GM21528 (cell line): ENCODE measurements at regions not wholly inside any gene's neighbourhood (a gene's known extent, or its start where the extent isn't known, plus 50 kb on each side); places are given as distances from the start of the nearest gene placed in this dataset.

Experiments
- ATAC-seq: cut with Tn5 transposase; IDR thresholded peaks from one replicate; pipeline ENCODE4 v1.9.1; 2021; ENCODE audit warnings: mild to moderate bottlenecking, moderate library complexity; ENCODE audit not compliant: unreplicated experiment, low FRiP score

DNA sequence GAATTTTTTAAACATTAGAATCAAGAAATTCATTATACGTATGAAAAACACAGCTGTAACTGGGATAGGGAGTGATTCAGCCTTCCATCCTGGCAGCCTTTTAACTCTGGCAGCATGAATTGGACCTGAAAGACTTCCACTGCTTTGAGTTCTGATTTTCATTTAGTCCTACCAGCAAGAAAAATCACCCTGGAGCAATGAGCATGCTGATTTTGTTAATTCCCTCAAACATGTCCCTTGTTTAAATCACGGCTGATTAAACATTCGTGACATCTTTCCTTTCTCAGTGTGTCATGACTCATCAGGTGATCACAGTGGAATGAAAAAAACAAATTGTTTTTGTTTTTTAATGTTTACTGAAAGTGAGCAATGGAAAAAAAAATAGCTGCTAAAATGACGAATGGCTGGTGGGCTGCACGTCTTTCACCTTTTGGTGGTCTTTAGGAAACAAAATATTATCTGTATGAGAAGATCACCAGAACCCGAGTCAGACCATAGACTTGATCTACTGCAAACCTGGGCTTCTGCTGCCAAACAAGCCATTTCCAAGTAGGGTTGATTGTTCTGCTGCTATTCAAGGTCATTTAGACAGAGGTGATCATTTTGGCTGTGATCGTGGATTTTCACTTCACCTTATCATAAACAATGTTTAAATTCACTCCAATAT, 67.0 kb upstream of the CAND1 start:
- ATAC-seq = peak; percentile 29

DNA sequence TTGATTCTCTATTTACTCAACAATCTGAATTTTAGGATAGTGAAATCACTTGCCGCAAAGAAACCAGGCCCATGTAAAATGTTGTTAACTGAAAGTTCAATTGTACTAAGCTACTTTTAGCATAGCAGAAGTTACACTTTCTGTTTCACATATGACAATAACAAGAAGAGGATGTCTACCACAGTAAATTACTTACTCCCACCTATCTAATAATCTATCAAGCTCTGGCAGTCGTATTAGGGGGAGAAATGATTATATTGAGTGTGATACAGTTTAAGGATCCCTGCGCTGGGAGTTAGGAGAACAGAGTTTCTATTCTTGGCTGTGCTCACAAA, 66.5 kb upstream of the CAND1 start:
- ATAC-seq = peak; percentile 91

- no peak for ATAC-seq
These were observed 60.7 kb upstream of the CAND1 start for GRCh38 chr12:67208281-67209067.

- ATAC-seq = no peak
These were observed 58.1 kb upstream of the CAND1 start for GRCh38 chr12:67211029-67211428.

- no peak for ATAC-seq
These were observed 57.7 kb upstream of the CAND1 start for GRCh38 chr12:67211494-67211893.

DNA sequence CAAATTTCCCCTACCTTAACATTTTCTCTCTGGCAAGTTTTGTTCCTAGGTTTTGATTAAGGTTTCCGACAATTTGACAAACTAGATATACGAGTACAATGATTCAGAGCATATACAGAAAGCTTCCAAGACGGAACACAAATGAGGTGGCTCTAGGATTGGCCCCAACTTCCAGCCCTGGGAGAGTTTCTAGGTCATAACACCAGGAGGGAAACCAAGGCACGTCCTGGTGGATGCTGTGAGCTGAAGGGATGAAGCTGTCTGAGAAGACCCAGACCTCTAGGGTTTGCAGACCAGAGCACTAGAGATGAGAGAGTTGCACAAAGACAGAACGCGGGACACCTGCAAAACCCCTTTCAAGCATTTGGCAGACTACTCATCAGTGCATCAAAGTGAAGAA, 51.5 kb upstream of the CAND1 start:
- ATAC-seq = no peak
